ENCODE measurements at regions not wholly inside any gene's neighbourhood (a gene's known extent, or its start where the extent isn't known, plus 50 kb on each side); places are given as distances from the start of the nearest gene placed in this dataset.

DNA sequence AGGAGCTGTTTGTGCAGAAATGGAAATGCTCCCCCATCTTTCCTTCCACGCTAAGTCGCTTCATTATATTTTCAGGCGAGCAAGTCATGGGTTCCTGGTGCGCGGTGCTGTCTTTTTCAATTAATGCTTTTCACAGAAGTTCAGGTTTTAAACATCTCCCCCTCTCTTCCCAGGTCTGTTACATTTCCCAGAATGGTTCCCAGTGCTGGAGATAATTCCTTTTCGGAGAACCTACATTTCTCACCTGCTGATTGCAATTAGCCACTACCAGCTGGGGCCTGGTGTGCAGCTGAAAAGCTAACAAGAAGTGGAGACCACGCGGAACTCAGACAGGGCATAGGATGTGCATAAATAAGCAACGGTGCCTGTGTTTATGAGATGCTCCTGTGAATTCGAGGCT, 217.8 kb downstream of the MID1IP1 start:
- H3K4me3 ChIP-seq (ENCODE audit: low read depth in 1 of 3, low read length in 3 of 3): no peak overlapping the region
- no peak for DNase-seq (ENCODE audit: low spot score)
- TF ChIP-seq FOXA2 (IDR thresholded peaks at IDR 0.05) (no peak), EGR1 (IDR thresholded peaks at IDR 0.05; ENCODE audit: low read depth in 2 of 2) (no peak), GABPA (IDR thresholded peaks at IDR 0.05 in 1 of 2, conservative IDR thresholded peaks at IDR 0.05 in 1 of 2) (no peak), RAD21 (IDR thresholded peaks at IDR 0.05) (no peak), JUND (IDR thresholded peaks at IDR 0.05) (no peak), RXRA (IDR thresholded peaks at IDR 0.05) (no peak), HNF4A (conservative IDR thresholded peaks at IDR 0.05) (no peak), TAF1 (conservative IDR thresholded peaks at IDR 0.05) (no peak), NR2F2 (IDR thresholded peaks at IDR 0.05) (no peak), FOXA1 (IDR thresholded peaks at IDR 0.05) (no peak), ZBTB33 (IDR thresholded peaks at IDR 0.05) (no peak), HNF4G (IDR thresholded peaks at IDR 0.05) (no peak)
- TF ChIP-seq, protein P1, sequence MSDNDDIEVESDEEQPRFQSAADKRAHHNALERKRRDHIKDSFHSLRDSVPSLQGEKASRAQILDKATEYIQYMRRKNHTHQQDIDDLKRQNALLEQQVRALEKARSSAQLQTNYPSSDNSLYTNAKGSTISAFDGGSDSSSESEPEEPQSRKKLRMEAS (IDR thresholded peaks at IDR 0.05): no peak
- TF ChIP-seq, protein P2, sequence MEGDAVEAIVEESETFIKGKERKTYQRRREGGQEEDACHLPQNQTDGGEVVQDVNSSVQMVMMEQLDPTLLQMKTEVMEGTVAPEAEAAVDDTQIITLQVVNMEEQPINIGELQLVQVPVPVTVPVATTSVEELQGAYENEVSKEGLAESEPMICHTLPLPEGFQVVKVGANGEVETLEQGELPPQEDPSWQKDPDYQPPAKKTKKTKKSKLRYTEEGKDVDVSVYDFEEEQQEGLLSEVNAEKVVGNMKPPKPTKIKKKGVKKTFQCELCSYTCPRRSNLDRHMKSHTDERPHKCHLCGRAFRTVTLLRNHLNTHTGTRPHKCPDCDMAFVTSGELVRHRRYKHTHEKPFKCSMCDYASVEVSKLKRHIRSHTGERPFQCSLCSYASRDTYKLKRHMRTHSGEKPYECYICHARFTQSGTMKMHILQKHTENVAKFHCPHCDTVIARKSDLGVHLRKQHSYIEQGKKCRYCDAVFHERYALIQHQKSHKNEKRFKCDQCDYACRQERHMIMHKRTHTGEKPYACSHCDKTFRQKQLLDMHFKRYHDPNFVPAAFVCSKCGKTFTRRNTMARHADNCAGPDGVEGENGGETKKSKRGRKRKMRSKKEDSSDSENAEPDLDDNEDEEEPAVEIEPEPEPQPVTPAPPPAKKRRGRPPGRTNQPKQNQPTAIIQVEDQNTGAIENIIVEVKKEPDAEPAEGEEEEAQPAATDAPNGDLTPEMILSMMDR (IDR thresholded peaks at IDR 0.05; ENCODE audit: low read depth, low read length, missing input control): no peak
- H3K4me1 ChIP-seq (ENCODE audit: control insufficient read depth in 4 of 4, insufficient read depth in 4 of 4, low read length in 3 of 4): peaks cover 2 to 15% (median 7%) of the 10 kb centered on the region in 4 donors
- H3K9me3 ChIP-seq (ENCODE audit: control insufficient read depth in 4 of 4, low read length in 3 of 4): no peaks in the 10 kb centered on the region
- no peak overlapping the region for H3K27ac ChIP-seq (ENCODE audit: low read depth in 1 of 2, low read length in 2 of 2)
- no peak overlapping the region for H3K9ac ChIP-seq (ENCODE audit: low read depth in 1 of 2, low read length in 2 of 2)
- no peaks in the 10 kb centered on the region for H3K36me3 ChIP-seq (ENCODE audit: control insufficient read depth in 4 of 4, insufficient read depth in 3 of 4, low read depth in 1 of 4, low read length in 3 of 4)
- H3K27me3 ChIP-seq (ENCODE audit: control insufficient read depth in 4 of 4, insufficient read depth in 4 of 4, low read length in 3 of 4): no peaks in the 10 kb centered on the region
- WGBS: 92% methylated on average over 10 of the region's 10 CpGs

- no peak overlapping the region for H3K9ac ChIP-seq (ENCODE audit: low read depth in 1 of 2, low read length in 2 of 2)
- no peaks in the 10 kb centered on the region for H3K27me3 ChIP-seq (ENCODE audit: control insufficient read depth in 4 of 4, insufficient read depth in 4 of 4, low read length in 3 of 4)
- peaks cover 2 to 15% (median 7%) of the 10 kb centered on the region in 4 donors for H3K4me1 ChIP-seq (ENCODE audit: control insufficient read depth in 4 of 4, insufficient read depth in 4 of 4, low read length in 3 of 4)
- no peaks in the 10 kb centered on the region for H3K9me3 ChIP-seq (ENCODE audit: control insufficient read depth in 4 of 4, low read length in 3 of 4)
- 81% methylated on average over 6 of the region's 6 CpGs for WGBS
- TF ChIP-seq, protein P3, sequence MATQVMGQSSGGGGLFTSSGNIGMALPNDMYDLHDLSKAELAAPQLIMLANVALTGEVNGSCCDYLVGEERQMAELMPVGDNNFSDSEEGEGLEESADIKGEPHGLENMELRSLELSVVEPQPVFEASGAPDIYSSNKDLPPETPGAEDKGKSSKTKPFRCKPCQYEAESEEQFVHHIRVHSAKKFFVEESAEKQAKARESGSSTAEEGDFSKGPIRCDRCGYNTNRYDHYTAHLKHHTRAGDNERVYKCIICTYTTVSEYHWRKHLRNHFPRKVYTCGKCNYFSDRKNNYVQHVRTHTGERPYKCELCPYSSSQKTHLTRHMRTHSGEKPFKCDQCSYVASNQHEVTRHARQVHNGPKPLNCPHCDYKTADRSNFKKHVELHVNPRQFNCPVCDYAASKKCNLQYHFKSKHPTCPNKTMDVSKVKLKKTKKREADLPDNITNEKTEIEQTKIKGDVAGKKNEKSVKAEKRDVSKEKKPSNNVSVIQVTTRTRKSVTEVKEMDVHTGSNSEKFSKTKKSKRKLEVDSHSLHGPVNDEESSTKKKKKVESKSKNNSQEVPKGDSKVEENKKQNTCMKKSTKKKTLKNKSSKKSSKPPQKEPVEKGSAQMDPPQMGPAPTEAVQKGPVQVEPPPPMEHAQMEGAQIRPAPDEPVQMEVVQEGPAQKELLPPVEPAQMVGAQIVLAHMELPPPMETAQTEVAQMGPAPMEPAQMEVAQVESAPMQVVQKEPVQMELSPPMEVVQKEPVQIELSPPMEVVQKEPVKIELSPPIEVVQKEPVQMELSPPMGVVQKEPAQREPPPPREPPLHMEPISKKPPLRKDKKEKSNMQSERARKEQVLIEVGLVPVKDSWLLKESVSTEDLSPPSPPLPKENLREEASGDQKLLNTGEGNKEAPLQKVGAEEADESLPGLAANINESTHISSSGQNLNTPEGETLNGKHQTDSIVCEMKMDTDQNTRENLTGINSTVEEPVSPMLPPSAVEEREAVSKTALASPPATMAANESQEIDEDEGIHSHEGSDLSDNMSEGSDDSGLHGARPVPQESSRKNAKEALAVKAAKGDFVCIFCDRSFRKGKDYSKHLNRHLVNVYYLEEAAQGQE (IDR thresholded peaks at IDR 0.05): no peak
- TF ChIP-seq RAD21 (IDR thresholded peaks at IDR 0.05) (no peak), NR2F2 (IDR thresholded peaks at IDR 0.05) (no peak), FOXA1 (IDR thresholded peaks at IDR 0.05) (no peak), GABPA (IDR thresholded peaks at IDR 0.05 in 1 of 2, conservative IDR thresholded peaks at IDR 0.05 in 1 of 2) (no peak), HNF4G (IDR thresholded peaks at IDR 0.05) (no peak), YY1 (IDR thresholded peaks at IDR 0.05) (no peak), JUND (IDR thresholded peaks at IDR 0.05) (no peak), SP1 (IDR thresholded peaks at IDR 0.05) (no peak), RXRA (IDR thresholded peaks at IDR 0.05) (no peak), FOXA2 (IDR thresholded peaks at IDR 0.05) (no peak), TAF1 (conservative IDR thresholded peaks at IDR 0.05) (no peak), HNF4A (conservative IDR thresholded peaks at IDR 0.05) (no peak), ZBTB33 (IDR thresholded peaks at IDR 0.05) (no peak), EGR1 (IDR thresholded peaks at IDR 0.05; ENCODE audit: low read depth in 2 of 2) (no peak)
- TF ChIP-seq, protein P1 (IDR thresholded peaks at IDR 0.05): no peak
- TF ChIP-seq, protein P4, sequence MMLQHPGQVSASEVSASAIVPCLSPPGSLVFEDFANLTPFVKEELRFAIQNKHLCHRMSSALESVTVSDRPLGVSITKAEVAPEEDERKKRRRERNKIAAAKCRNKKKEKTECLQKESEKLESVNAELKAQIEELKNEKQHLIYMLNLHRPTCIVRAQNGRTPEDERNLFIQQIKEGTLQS (IDR thresholded peaks at IDR 0.05): no peak
- TF ChIP-seq, protein P2 (IDR thresholded peaks at IDR 0.05; ENCODE audit: low read depth, low read length, missing input control): no peak
- H3K27ac ChIP-seq (ENCODE audit: low read depth in 1 of 2, low read length in 2 of 2): no peak overlapping the region
- no peak overlapping the region for H3K4me3 ChIP-seq (ENCODE audit: low read depth in 1 of 3, low read length in 3 of 3)
- H3K36me3 ChIP-seq (ENCODE audit: control insufficient read depth in 4 of 4, insufficient read depth in 3 of 4, low read depth in 1 of 4, low read length in 3 of 4): no peaks in the 10 kb centered on the region
- no peak for DNase-seq (ENCODE audit: low spot score)
Measured at GRCh38 chrX:39020051-39020669, 218.9 kb downstream of the MID1IP1 start.
